Lower lobe of right lung (tissue), 2 donors: ENCODE measurements at regions not wholly inside any gene's neighbourhood (a gene's known extent, or its start where the extent isn't known, plus 50 kb on each side); places are given as distances from the start of the nearest gene placed in this dataset.
"Not testable (repeated sequence)": the region's sequence is repeated elsewhere in the genome, so short reads cannot be mapped to it uniquely, and the experiment has no call there.

Source experiments
- ATAC-seq, 2 donors: fragments of 200-7000 bp; cut with Tn5 transposase; one replicate each; pipeline ENCODE4 v1.9.1; 2020 to 2022; ENCODE audit warnings: mild to moderate bottlenecking in 2 of 2, moderate library complexity in 2 of 2
- DNase-seq: peaks from one replicate; pipeline ENCODE4 v3.0.0-alpha.2; 2020
- H3K27ac ChIP-seq: fragments of 200-600 bp; one replicate; pipeline ENCODE4 v1.8.0; 2022
- H3K27me3 ChIP-seq: fragments of 200-600 bp; one replicate; pipeline ENCODE4 v1.8.0; 2022; ENCODE audit warnings: low read depth
- H3K36me3 ChIP-seq: fragments of 200-600 bp; one replicate; pipeline ENCODE4 v1.8.0; 2022; ENCODE audit warnings: mild to moderate bottlenecking
- H3K4me1 ChIP-seq: fragments of 200-600 bp; one replicate; pipeline ENCODE4 v1.8.0; 2022
- H3K4me3 ChIP-seq: fragments of 200-600 bp; one replicate; pipeline ENCODE4 v1.8.0; 2022; ENCODE audit warnings: mild to moderate bottlenecking
- H3K9me3 ChIP-seq: fragments of 200-600 bp; one replicate; pipeline ENCODE4 v1.8.0; 2022
- CTCF ChIP-seq: fragments of 200-600 bp; IDR thresholded peaks from one replicate; pipeline ENCODE4 v1.8.0; 2022; ENCODE audit warnings: antibody characterized with exemption, mild to moderate bottlenecking
- intact Hi-C: fragments of 100-400 bp; cut with DNase I; formaldehyde crosslinking; loops from one replicate; pipeline ENCODE4 v1.11.0; 2022
- donor health status: DM: no; HTN: yes; CAD: no; lungs with severe emphysema.

- Histone ChIP-seq H3K4me1 (no peaks in the 10 kb centered on the region), H3K27ac (no peak overlapping the region), H3K27me3 (no peaks in the 10 kb centered on the region), H3K9me3 (no peaks in the 10 kb centered on the region), H3K36me3 (no peaks in the 10 kb centered on the region), H3K4me3 (no peak overlapping the region)
- ATAC-seq (no peak), DNase-seq (no peak)
- intact Hi-C loops = no loop called here
- TF ChIP-seq CTCF = no peak
Observed at GRCh38 chr20:20791664-20792568, 79.5 kb upstream of the RALGAPA2 start.

- ATAC-seq = no peak
Observed at GRCh38 chr20:20788308-20788707, 75.9 kb upstream of the RALGAPA2 start.

GRCh38 chr20:20786428-20786827 lies 74.0 kb upstream of the RALGAPA2 start:
- no peak overlapping the region for H3K27ac ChIP-seq
- no peak overlapping the region for H3K4me3 ChIP-seq
- TF ChIP-seq CTCF = no peak
- DNase-seq (peak; percentile 73), ATAC-seq (peak; percentile 60 to 65)
- H3K36me3 ChIP-seq = no peaks in the 10 kb centered on the region
- no peaks in the 10 kb centered on the region for H3K27me3 ChIP-seq
- no peaks in the 10 kb centered on the region for H3K9me3 ChIP-seq
- intact Hi-C loops = no loop called here
- H3K4me1 ChIP-seq = peaks cover 25% of the 10 kb centered on the region

More at GRCh38 chr20:20788308-20788707, 75.9 kb upstream of the RALGAPA2 start:
- H3K27me3 ChIP-seq = no peaks in the 10 kb centered on the region
- H3K36me3 ChIP-seq = no peaks in the 10 kb centered on the region
- intact Hi-C loops = no loop called here
- no peak overlapping the region for H3K4me3 ChIP-seq
- H3K27ac ChIP-seq = no peak overlapping the region
- no peak for DNase-seq
- H3K4me1 ChIP-seq = peaks cover 9% of the 10 kb centered on the region
- TF ChIP-seq CTCF = no peak
- H3K9me3 ChIP-seq = no peaks in the 10 kb centered on the region

- H3K9me3 ChIP-seq = no peaks in the 10 kb centered on the region
- DNase-seq = no peak
- peaks cover 35% of the 10 kb centered on the region for H3K4me1 ChIP-seq
- TF ChIP-seq CTCF = no peak
- intact Hi-C loops = no loop called here
- H3K27me3 ChIP-seq = no peaks in the 10 kb centered on the region
- no peak overlapping the region for H3K27ac ChIP-seq
- H3K4me3 ChIP-seq = no peak overlapping the region
- H3K36me3 ChIP-seq = no peaks in the 10 kb centered on the region
- ATAC-seq = no peak
Observed at GRCh38 chr20:20785226-20785625, 72.8 kb upstream of the RALGAPA2 start.

GRCh38 chr20:20784450-20784849 lies 72.0 kb upstream of the RALGAPA2 start:
- ATAC-seq, H3K4me3 ChIP-seq, DNase-seq, H3K27ac ChIP-seq, intact Hi-C loops, H3K9me3 ChIP-seq, H3K27me3 ChIP-seq, H3K36me3 ChIP-seq: not testable (repeated sequence)
- peaks cover 43% of the 10 kb centered on the region for H3K4me1 ChIP-seq

GRCh38 chr20:20783450-20783849 lies 71.0 kb upstream of the RALGAPA2 start:
- Histone ChIP-seq H3K4me1 (peaks cover 43% of the 10 kb centered on the region), H3K36me3 (no peaks in the 10 kb centered on the region), H3K9me3 (no peaks in the 10 kb centered on the region), H3K27me3 (no peaks in the 10 kb centered on the region), H3K4me3 (no peak overlapping the region), H3K27ac (no peak overlapping the region)
- DNase-seq (no peak), ATAC-seq (no peak)
- intact Hi-C loops = no loop called here
- TF ChIP-seq CTCF = no peak
